ENCODE measurements at regions not wholly inside any gene's neighbourhood (a gene's known extent, or its start where the extent isn't known, plus 50 kb on each side); places are given as distances from the start of the nearest gene placed in this dataset.

- Histone ChIP-seq H3K27ac (no peak overlapping the region), H3K27me3 (no peaks in the 10 kb centered on the region), H3K4me1 (no peaks in the 10 kb centered on the region), H3K4me3 (no peak overlapping the region), H3K36me3 (no peaks in the 10 kb centered on the region), H3K9me3 (no peaks in the 10 kb centered on the region)
- TF ChIP-seq CTCF (IDR thresholded peaks at IDR 0.05) (no peak), POLR2A (IDR thresholded peaks at IDR 0.05) (no peak), EP300 (IDR thresholded peaks at IDR 0.05) (no peak)
- DNase-seq (ENCODE audit: low spot score in 2 of 2) = no peak
- 67 to 81% methylated on average over 1 of the region's 1 CpG for WGBS, 2 donors
Measured at GRCh38 chr5:111914966-111915636, 158.1 kb upstream of the NREP start.

GRCh38 chr5:111902436-111902835 lies 145.4 kb upstream of the NREP start:
- Histone ChIP-seq H3K27ac (no peak overlapping the region), H3K36me3 (no peaks in the 10 kb centered on the region), H3K27me3 (no peaks in the 10 kb centered on the region), H3K4me3 (no peak overlapping the region), H3K9me3 (peaks cover 0 to 19% (median 0%) of the 10 kb centered on the region in 4 donors), H3K4me1 (no peaks in the 10 kb centered on the region)
- WGBS, 2 donors = 33 to 40% methylated on average over 5 of the region's 5 CpGs
- DNase-seq (ENCODE audit: low spot score in 2 of 2) = no peak
- TF ChIP-seq EP300 (IDR thresholded peaks at IDR 0.05) = no peak
- no peak for TF ChIP-seq CTCF (IDR thresholded peaks at IDR 0.05)
- TF ChIP-seq POLR2A (IDR thresholded peaks at IDR 0.05) = no peak

- TF ChIP-seq POLR2A (IDR thresholded peaks at IDR 0.05) = no peak
- TF ChIP-seq CTCF (IDR thresholded peaks at IDR 0.05) = no peak
- TF ChIP-seq EP300 (IDR thresholded peaks at IDR 0.05) = peak in 1 of 2 donors; percentile 13
- peaks cover 0 to 19% (median 0%) of the 10 kb centered on the region in 4 donors for H3K9me3 ChIP-seq
- WGBS, 2 donors = 40 to 41% methylated on average over 2 of the region's 2 CpGs
- no peaks in the 10 kb centered on the region for H3K4me1 ChIP-seq
- no peak for DNase-seq (ENCODE audit: low spot score in 2 of 2)
- H3K27ac ChIP-seq = no peak overlapping the region
- no peaks in the 10 kb centered on the region for H3K27me3 ChIP-seq
- H3K36me3 ChIP-seq = no peaks in the 10 kb centered on the region
- H3K4me3 ChIP-seq = no peak overlapping the region
Measured at GRCh38 chr5:111901296-111901695, 144.3 kb upstream of the NREP start.

GRCh38 chr5:111892949-111893348 lies 136.0 kb upstream of the NREP start:
- H3K9me3 ChIP-seq = peaks cover 0 to 13% (median 0%) of the 10 kb centered on the region in 4 donors
- TF ChIP-seq EP300 (IDR thresholded peaks at IDR 0.05) (no peak), CTCF (IDR thresholded peaks at IDR 0.05) (no peak), POLR2A (IDR thresholded peaks at IDR 0.05) (no peak)
- 42 to 65% methylated on average over 1 of the region's 1 CpG for WGBS, 2 donors
- H3K36me3 ChIP-seq = no peaks in the 10 kb centered on the region
- H3K4me3 ChIP-seq = no peak overlapping the region
- no peaks in the 10 kb centered on the region for H3K27me3 ChIP-seq
- no peaks in the 10 kb centered on the region for H3K4me1 ChIP-seq
- DNase-seq (ENCODE audit: low spot score in 2 of 2) = no peak
- no peak overlapping the region for H3K27ac ChIP-seq

GRCh38 chr5:111887706-111888105 lies 130.7 kb upstream of the NREP start:
- Histone ChIP-seq H3K4me1 (no peaks in the 10 kb centered on the region), H3K27me3 (no peaks in the 10 kb centered on the region), H3K9me3 (peaks cover 0 to 13% (median 0%) of the 10 kb centered on the region in 4 donors), H3K36me3 (no peaks in the 10 kb centered on the region), H3K4me3 (no peak overlapping the region), H3K27ac (no peak overlapping the region)
- 79 to 87% methylated on average over 2 of the region's 2 CpGs for WGBS, 2 donors
- no peak for DNase-seq (ENCODE audit: low spot score in 2 of 2)
- TF ChIP-seq CTCF (IDR thresholded peaks at IDR 0.05) (no peak), POLR2A (IDR thresholded peaks at IDR 0.05) (no peak), EP300 (IDR thresholded peaks at IDR 0.05) (no peak)
